ENCODE measurements at regions not wholly inside any gene's neighbourhood (a gene's known extent, or its start where the extent isn't known, plus 50 kb on each side); places are given as distances from the start of the nearest gene placed in this dataset.

DNA sequence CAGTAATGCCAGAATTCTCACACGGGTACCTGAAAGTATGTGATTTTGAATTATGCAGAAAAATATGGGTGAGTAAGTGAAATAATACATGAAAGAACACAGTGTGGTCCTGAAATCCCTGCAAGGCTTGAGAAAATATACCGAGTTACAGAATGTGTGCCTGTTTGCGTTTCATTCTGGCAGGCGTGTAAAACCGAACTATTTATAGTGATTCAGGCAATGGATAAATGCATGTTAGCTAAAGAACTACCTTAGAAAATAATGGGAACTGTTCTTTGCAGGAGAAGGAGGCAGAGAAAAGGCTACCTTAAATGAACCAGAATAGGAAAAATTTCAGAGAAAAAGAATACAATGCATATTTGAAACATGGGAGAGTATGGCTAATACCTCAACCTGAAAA is 145.8 kb upstream of the KCNQ5 start:
- TF ChIP-seq, protein P1, sequence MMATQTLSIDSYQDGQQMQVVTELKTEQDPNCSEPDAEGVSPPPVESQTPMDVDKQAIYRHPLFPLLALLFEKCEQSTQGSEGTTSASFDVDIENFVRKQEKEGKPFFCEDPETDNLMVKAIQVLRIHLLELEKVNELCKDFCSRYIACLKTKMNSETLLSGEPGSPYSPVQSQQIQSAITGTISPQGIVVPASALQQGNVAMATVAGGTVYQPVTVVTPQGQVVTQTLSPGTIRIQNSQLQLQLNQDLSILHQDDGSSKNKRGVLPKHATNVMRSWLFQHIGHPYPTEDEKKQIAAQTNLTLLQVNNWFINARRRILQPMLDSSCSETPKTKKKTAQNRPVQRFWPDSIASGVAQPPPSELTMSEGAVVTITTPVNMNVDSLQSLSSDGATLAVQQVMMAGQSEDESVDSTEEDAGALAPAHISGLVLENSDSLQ (IDR thresholded peaks at IDR 0.05) = no peak
- TF ChIP-seq SUZ12 (IDR thresholded peaks at IDR 0.05) = no peak
- no peak for TF ChIP-seq LEF1 (IDR thresholded peaks at IDR 0.05; ENCODE audit: borderline replicate concordance)
- TF ChIP-seq NFRKB (IDR thresholded peaks at IDR 0.05) = no peak
- TF ChIP-seq FOXA1 (IDR thresholded peaks at IDR 0.05) = no peak
- TF ChIP-seq ELF4 (IDR thresholded peaks at IDR 0.05) = no peak
- TF ChIP-seq L3MBTL2 (conservative IDR thresholded peaks at IDR 0.05) = no peak
- no peak for TF ChIP-seq TARDBP (IDR thresholded peaks at IDR 0.05)
- no peak for TF ChIP-seq CTBP1 (IDR thresholded peaks at IDR 0.05; ENCODE audit: borderline replicate concordance)
- no peak for TF ChIP-seq SP1 (IDR thresholded peaks at IDR 0.05)
- no peak for TF ChIP-seq FOXM1 (IDR thresholded peaks at IDR 0.05; ENCODE audit: borderline replicate concordance)
- TF ChIP-seq ARNT (IDR thresholded peaks at IDR 0.05) = no peak
- no peak for TF ChIP-seq BHLHE40 (IDR thresholded peaks at IDR 0.05; ENCODE audit: borderline replicate concordance)
- no peak for TF ChIP-seq HDGF (IDR thresholded peaks at IDR 0.05; ENCODE audit: borderline replicate concordance)
- no peak for TF ChIP-seq ZNF384 (IDR thresholded peaks at IDR 0.05)
- ChIA-PET CTCF (interaction anchor here (0.7 kb wide), 1 partner anchor 417 kb away, joined by 6 read pairs; no protein-coding TSS in a partner anchor), POLR2A (no interaction called here)
- DNase-seq (ENCODE audit: extremely low spot score) = no peak

DNA sequence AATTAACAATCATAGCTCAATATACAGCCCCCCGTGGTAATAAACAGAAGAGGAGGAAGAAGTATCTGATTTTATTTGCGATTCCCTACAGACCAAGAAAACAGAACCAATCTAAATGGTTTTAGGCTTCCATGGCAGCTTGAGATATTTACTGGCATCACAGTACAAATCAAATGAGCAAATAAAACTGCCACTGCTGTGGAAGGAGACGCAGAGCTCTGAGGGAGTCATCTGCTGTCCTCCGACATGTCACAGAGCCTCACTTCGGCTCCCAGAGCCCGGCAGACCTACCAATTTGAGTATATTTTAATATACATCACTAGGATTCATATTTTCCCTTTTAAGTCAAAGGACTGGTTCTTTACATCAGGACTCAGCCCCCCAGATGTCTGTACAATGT is 145.2 kb upstream of the KCNQ5 start:
- POLR2A ChIA-PET = no interaction called here
- no peak for TF ChIP-seq ARNT (IDR thresholded peaks at IDR 0.05)
- no peak for TF ChIP-seq CTBP1 (IDR thresholded peaks at IDR 0.05; ENCODE audit: borderline replicate concordance)
- TF ChIP-seq ELF4 (IDR thresholded peaks at IDR 0.05) = no peak
- TF ChIP-seq SUZ12 (IDR thresholded peaks at IDR 0.05) = no peak
- TF ChIP-seq, protein P1 (IDR thresholded peaks at IDR 0.05) = no peak
- TF ChIP-seq FOXM1 (IDR thresholded peaks at IDR 0.05; ENCODE audit: borderline replicate concordance) = no peak
- no peak for TF ChIP-seq L3MBTL2 (conservative IDR thresholded peaks at IDR 0.05)
- TF ChIP-seq LEF1 (IDR thresholded peaks at IDR 0.05; ENCODE audit: borderline replicate concordance) = no peak
- TF ChIP-seq ZNF384 (IDR thresholded peaks at IDR 0.05) = no peak
- no peak for TF ChIP-seq FOXK2 (IDR thresholded peaks at IDR 0.05)
- no peak for TF ChIP-seq SP1 (IDR thresholded peaks at IDR 0.05)
- TF ChIP-seq FOXA1 (IDR thresholded peaks at IDR 0.05) = no peak
- no peak for TF ChIP-seq NFRKB (IDR thresholded peaks at IDR 0.05)
- TF ChIP-seq HDGF (IDR thresholded peaks at IDR 0.05; ENCODE audit: borderline replicate concordance) = no peak
- CTCF ChIA-PET = interaction anchor here (0.6 kb wide), 3 partner anchors 30 to 724 kb away, joined by 3 read pairs; partner anchors contain the start of gene KCNQ5
- no peak for DNase-seq (ENCODE audit: extremely low spot score)

DNA sequence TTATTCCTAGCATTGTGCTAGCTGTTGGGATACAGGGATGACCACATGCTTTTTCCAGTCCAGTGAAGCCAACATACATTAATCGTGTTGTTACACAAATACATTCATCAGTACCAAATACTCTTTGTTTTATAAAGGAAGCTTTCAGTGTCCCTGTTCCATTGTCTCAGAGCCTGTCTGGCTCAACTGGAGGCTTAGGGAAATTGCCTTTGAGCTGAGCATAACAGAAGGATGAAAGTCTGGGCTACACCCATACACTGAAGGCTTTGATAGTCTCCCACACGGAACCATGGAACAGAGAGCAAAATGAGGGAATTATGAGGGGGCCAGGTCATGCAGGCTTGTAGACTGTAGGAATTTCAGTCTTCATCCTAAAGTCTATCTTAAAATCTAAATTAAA is 126.4 kb upstream of the KCNQ5 start:
- TF ChIP-seq CTBP1 (IDR thresholded peaks at IDR 0.05; ENCODE audit: borderline replicate concordance) = no peak
- TF ChIP-seq HDGF (IDR thresholded peaks at IDR 0.05; ENCODE audit: borderline replicate concordance) = no peak
- TF ChIP-seq ELF4 (IDR thresholded peaks at IDR 0.05) = no peak
- no peak for TF ChIP-seq TARDBP (IDR thresholded peaks at IDR 0.05)
- no peak for TF ChIP-seq BHLHE40 (IDR thresholded peaks at IDR 0.05; ENCODE audit: borderline replicate concordance)
- no peak for TF ChIP-seq SUZ12 (IDR thresholded peaks at IDR 0.05)
- TF ChIP-seq, protein P1 (IDR thresholded peaks at IDR 0.05) = no peak
- ChIA-PET CTCF (no interaction called here), POLR2A (no interaction called here)
- DNase-seq (ENCODE audit: extremely low spot score) = no peak

DNA sequence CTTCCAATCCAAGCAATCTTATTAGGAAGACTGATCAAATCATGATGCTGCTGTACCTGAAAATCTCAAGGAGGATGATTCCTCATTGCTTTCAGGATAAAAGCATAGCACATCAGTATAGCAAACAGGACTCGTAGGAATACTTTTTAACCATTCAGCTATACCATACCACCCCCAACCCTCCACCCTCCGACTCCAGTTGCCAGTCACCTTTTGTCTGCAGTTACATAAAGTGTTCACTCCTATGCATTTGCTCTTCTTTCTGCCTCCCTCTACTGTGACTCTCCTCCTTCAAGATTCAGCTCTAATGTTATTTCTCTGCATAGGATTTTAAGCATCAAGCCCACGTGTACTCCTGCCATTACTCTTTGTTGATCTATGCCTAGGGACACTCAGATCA is 124.7 kb upstream of the KCNQ5 start:
- ChIA-PET POLR2A (no interaction called here), CTCF (no interaction called here)
- no peak for DNase-seq (ENCODE audit: extremely low spot score)
- TF ChIP-seq FOXK2 (IDR thresholded peaks at IDR 0.05) (no peak), HDGF (IDR thresholded peaks at IDR 0.05; ENCODE audit: borderline replicate concordance) (no peak), ZNF384 (IDR thresholded peaks at IDR 0.05) (no peak), SUZ12 (IDR thresholded peaks at IDR 0.05) (no peak), FOXM1 (IDR thresholded peaks at IDR 0.05; ENCODE audit: borderline replicate concordance) (no peak), SP1 (IDR thresholded peaks at IDR 0.05) (no peak), ELF4 (IDR thresholded peaks at IDR 0.05) (no peak), LEF1 (IDR thresholded peaks at IDR 0.05; ENCODE audit: borderline replicate concordance) (no peak), NFRKB (IDR thresholded peaks at IDR 0.05) (no peak), BHLHE40 (IDR thresholded peaks at IDR 0.05; ENCODE audit: borderline replicate concordance) (no peak), ARNT (IDR thresholded peaks at IDR 0.05) (no peak), TARDBP (IDR thresholded peaks at IDR 0.05) (no peak), FOXA1 (IDR thresholded peaks at IDR 0.05) (no peak), L3MBTL2 (conservative IDR thresholded peaks at IDR 0.05) (no peak), CTBP1 (IDR thresholded peaks at IDR 0.05; ENCODE audit: borderline replicate concordance) (no peak)
- TF ChIP-seq, protein P1 (IDR thresholded peaks at IDR 0.05) = no peak

DNA sequence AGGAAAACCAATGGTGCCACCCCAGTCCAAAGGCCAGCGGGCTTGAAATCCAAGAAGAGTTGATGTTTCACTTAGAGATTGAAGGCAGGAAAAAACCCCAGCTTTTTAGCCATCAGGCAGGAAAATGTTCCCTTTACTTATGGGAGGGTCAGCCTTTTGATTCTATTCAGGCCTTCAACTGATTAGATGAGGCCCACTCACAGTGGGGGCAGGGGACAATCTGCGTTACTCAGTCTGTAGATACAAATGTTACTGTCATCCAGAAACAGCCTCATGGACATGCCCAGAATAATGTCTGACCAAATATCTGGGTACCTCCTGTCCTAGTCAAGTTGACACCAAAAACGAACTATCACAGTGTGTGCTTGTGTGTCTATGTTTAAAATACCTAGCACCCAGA is 121.2 kb upstream of the KCNQ5 start:
- ChIA-PET POLR2A (no interaction called here), CTCF (no interaction called here)
- no peak for DNase-seq (ENCODE audit: extremely low spot score)
- TF ChIP-seq TARDBP (IDR thresholded peaks at IDR 0.05) = no peak
- TF ChIP-seq CTBP1 (IDR thresholded peaks at IDR 0.05; ENCODE audit: borderline replicate concordance) = no peak
- TF ChIP-seq HDGF (IDR thresholded peaks at IDR 0.05; ENCODE audit: borderline replicate concordance) = no peak
- no peak for TF ChIP-seq ARNT (IDR thresholded peaks at IDR 0.05)
- TF ChIP-seq NFRKB (IDR thresholded peaks at IDR 0.05) = no peak
- no peak for TF ChIP-seq LEF1 (IDR thresholded peaks at IDR 0.05; ENCODE audit: borderline replicate concordance)
- TF ChIP-seq FOXM1 (IDR thresholded peaks at IDR 0.05; ENCODE audit: borderline replicate concordance) = no peak
- TF ChIP-seq ZNF384 (IDR thresholded peaks at IDR 0.05) = no peak
- no peak for TF ChIP-seq BHLHE40 (IDR thresholded peaks at IDR 0.05; ENCODE audit: borderline replicate concordance)
- TF ChIP-seq FOXK2 (IDR thresholded peaks at IDR 0.05) = no peak
- TF ChIP-seq L3MBTL2 (conservative IDR thresholded peaks at IDR 0.05) = no peak
- no peak for TF ChIP-seq FOXA1 (IDR thresholded peaks at IDR 0.05)
- TF ChIP-seq, protein P1 (IDR thresholded peaks at IDR 0.05) = no peak
- no peak for TF ChIP-seq SUZ12 (IDR thresholded peaks at IDR 0.05)
- no peak for TF ChIP-seq ELF4 (IDR thresholded peaks at IDR 0.05)
- TF ChIP-seq SP1 (IDR thresholded peaks at IDR 0.05) = no peak
